GM12865 (cell line): ENCODE measurements at regions not wholly inside any gene's neighbourhood (a gene's known extent, or its start where the extent isn't known, plus 50 kb on each side); places are given as distances from the start of the nearest gene placed in this dataset.
"Not testable (repeated sequence)": the region's sequence is repeated elsewhere in the genome, so short reads cannot be mapped to it uniquely, and the experiment has no call there.

Experiments used
- DNase-seq: peaks from one replicate; pipeline ENCODE4 v3.0.0; 2010; ENCODE audit warnings: low read depth
- H3K4me3 ChIP-seq: 2 replicates; pipeline ENCODE4 v1.5.1; 2011; ENCODE audit warnings: mild to moderate bottlenecking, low read depth, low read length, control low read depth
- TF ChIP-seq, protein P1 (sequence below): IDR thresholded peaks from 2 replicates; pipeline ENCODE4 v1.5.1; 2011; ENCODE audit warnings: low read length, control low read depth, low read depth, inconsistent platforms; ENCODE audit not compliant: insufficient read depth; ENCODE audit errors: missing control alignments

DNA sequence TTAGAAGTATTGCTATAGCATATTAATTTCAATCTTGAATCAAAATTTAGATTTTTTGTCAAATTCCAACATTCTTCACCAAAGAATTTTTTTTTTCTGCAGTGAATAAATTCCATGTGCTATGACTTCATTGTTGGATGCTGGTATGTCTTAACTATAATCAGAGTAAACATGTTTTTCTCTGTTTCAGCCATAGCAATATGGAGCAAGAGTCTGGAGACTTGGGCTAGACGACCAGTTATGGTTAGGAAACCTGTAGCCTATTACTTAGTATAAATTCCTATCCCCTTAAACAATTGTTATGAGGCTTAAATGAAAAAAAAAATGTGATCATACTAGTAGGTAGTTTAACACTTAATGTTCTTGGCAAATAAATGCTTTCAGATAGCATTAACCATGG lies 431.9 kb upstream of the FRG2C start:
- TF ChIP-seq, protein P1, sequence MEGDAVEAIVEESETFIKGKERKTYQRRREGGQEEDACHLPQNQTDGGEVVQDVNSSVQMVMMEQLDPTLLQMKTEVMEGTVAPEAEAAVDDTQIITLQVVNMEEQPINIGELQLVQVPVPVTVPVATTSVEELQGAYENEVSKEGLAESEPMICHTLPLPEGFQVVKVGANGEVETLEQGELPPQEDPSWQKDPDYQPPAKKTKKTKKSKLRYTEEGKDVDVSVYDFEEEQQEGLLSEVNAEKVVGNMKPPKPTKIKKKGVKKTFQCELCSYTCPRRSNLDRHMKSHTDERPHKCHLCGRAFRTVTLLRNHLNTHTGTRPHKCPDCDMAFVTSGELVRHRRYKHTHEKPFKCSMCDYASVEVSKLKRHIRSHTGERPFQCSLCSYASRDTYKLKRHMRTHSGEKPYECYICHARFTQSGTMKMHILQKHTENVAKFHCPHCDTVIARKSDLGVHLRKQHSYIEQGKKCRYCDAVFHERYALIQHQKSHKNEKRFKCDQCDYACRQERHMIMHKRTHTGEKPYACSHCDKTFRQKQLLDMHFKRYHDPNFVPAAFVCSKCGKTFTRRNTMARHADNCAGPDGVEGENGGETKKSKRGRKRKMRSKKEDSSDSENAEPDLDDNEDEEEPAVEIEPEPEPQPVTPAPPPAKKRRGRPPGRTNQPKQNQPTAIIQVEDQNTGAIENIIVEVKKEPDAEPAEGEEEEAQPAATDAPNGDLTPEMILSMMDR = no peak
- no peak for DNase-seq
- no peak overlapping the region for H3K4me3 ChIP-seq

DNA sequence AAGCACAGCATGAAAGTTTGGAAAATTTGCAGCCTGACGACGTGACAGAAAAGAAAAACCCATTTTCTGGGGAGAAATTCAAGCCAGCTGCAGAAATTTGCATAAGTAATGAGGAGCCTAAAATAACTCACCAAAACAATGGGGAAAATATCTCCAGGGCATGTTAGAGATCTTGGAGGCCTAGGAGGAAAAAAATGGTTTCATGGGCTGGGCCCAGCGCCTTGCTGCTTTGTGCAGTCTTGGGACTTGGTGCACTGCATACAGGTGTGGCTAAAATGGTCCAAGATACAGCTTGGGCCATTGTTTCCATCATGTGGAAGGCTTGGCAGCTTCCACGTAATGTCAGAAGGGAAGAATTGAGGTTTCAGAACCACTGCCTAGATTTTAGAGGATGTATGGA lies 428.5 kb upstream of the FRG2C start:
- TF ChIP-seq, protein P1 = no peak
- DNase-seq = no peak

DNA sequence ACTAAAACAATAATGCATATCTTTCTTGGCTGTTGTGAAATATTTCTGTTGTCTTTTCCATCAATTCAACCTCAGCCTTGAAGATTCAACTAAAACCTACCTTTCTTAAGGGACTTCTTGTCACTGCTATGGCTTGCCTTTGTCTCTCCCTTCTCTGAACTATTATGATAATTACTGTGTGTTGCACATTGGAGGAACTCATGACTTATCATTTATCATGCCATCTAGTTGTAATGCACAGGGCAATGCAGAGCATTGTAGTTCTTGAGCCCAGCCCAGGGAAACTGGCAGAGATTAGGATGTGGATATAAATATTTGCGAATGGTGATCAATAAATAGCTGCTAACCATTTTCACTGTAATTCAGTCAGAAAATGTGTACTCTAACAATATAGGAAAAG lies 427.1 kb upstream of the FRG2C start:
- no peak overlapping the region for H3K4me3 ChIP-seq
- DNase-seq = no peak
- TF ChIP-seq, protein P1 = no peak

More for the DNA sequence above, 428.5 kb upstream of the FRG2C start:
- H3K4me3 ChIP-seq = no peak overlapping the region

DNA sequence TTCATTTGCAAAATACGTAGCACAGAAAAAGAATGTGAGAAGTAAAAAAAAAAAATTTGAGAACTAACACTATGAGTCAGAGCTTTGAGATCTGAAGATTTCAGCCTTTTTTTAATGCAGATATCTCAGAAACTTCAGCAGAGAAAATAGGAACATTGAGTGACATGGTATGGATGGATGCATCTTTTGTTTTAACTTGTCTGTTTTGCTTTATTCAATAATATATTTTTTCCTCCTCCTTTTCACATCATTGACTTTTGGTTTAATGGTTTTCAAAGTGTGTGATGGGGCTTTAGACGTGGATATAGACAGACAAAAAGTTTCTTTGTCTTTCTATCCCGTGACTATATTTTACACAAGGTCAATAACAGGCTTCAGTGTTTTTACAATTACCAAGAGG lies 426.7 kb upstream of the FRG2C start:
- TF ChIP-seq, protein P1 = no peak
- H3K4me3 ChIP-seq = no peak overlapping the region
- no peak for DNase-seq

DNA sequence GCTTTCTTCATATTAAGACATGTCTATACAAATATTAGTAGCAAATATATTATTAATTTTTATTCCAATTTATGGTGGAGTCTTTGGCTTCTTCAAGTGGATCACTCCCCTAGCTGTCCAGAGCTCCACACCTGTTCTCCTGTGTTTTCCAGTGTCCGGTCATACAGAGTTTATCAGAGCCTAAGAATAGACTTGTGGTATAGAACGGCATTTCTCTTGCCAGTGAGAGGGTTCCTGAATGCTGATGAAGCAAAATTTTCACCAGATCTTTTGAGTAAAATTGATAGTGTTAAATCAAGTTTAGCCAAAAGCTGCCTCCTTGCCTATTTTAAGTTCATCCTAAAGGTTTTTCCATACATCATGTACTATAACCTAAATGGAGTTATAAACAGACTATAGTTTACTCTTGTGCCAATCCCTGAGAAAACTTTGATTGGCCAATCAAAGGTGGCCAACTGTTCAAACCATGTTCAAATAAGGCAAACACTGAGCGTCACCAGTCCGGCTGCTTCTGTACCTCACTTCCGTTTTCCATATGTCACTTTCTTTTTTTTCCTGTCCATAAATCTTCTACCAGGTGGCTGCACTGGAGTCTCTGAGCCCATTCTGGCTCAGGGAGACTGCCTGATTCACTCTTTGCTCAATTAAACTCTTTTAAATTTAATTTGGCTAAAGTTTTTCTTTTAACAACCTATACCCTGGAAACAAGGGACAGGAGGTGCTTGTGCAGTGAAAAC lies 422.7 kb upstream of the FRG2C start:
- DNase-seq, H3K4me3 ChIP-seq: not testable (repeated sequence)

DNA sequence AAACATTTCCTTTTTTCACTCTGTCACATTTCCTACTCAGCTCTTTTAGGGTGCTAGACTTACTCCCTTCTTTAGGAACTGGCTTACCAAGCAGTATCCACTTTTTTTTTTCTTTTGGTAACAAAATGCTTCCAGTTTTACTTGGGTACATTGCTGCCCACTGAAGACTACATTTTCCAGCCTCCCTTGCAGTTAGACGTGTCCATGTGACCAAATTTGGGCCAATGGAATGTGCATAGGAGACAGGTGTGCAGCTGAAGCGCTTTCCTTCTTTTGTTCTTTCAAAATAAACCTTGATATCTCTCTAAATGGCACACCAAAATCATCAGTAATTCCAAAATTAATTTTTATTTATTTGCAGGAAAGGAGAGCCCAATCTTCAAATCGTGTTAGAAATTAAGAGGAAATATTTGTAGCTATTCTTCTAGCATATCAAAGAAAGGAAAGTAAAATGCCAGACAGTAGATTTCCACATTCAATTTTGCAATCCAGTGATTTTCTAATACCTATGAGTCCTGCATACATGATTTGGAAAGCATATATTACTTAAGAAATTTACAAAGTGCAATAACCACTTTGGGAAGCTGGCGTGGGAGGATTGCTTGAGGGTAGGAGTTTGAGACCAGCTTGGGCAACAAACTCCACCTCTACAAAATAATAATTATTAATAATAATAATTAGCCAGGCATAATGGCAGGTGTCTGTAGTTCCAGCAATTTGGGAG lies 422.0 kb upstream of the FRG2C start:
- no peak overlapping the region for H3K4me3 ChIP-seq

DNA sequence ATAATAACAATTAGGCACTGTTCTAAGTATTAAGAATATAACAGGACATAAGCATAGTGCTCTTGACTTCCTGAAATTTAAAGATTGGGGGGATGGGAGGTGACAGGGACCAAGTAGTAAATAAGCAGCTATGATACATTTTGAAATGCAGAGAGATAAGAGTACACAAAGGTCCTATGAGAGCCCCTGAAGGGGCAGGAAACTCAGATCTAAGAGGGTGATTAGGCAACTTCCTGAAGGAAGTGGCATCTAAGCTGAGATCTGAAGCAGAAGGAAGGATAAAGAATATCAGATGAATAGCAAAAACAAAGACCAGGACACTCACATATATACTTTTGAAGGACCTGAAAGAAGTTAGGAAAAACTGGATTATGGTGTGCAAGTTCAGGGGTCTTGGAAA lies 415.2 kb upstream of the FRG2C start:
- TF ChIP-seq, protein P1 = no peak
- no peak for DNase-seq
- no peak overlapping the region for H3K4me3 ChIP-seq

More for the DNA sequence above, 422.0 kb upstream of the FRG2C start:
- TF ChIP-seq, protein P1 = no peak
- no peak for DNase-seq
